B cell (primary cell): ENCODE measurements at regions not wholly inside any gene's neighbourhood (a gene's known extent, or its start where the extent isn't known, plus 50 kb on each side); places are given as distances from the start of the nearest gene placed in this dataset.

ENCODE experiments used
- CTCF ChIP-seq: fragments of 200-600 bp; IDR thresholded peaks from one replicate; pipeline ENCODE4 v1.8.0; 2022; ENCODE audit warnings: antibody characterized with exemption, mild to moderate bottlenecking
- EZH2 ChIP-seq: IDR thresholded peaks from 2 replicates; pipeline ENCODE4 v1.6.1; 2012; ENCODE audit warnings: borderline replicate concordance, low read depth, mild to moderate bottlenecking, moderate library complexity, low read length; ENCODE audit not compliant: insufficient read depth, poor library complexity, severe bottlenecking

- TF ChIP-seq CTCF (no peak), EZH2 (no peak)
These were observed 83.4 kb upstream of the UCN3 start for GRCh38 chr10:5281356-5281755.
